Ishikawa (cell line): ENCODE measurements at regions not wholly inside any gene's neighbourhood (a gene's known extent, or its start where the extent isn't known, plus 50 kb on each side); places are given as distances from the start of the nearest gene placed in this dataset.

Source experiments
- CEBPB ChIP-seq: IDR thresholded peaks from 2 replicates; pipeline ENCODE4 v1.6.1; 2012
- EP300 ChIP-seq: IDR thresholded peaks from 2 replicates; pipeline ENCODE4 v1.6.1; 2012; ENCODE audit warnings: borderline replicate concordance
- FOXM1 ChIP-seq: IDR thresholded peaks from 2 replicates; pipeline ENCODE4 v1.6.1; 2012; ENCODE audit warnings: low read depth, borderline replicate concordance
- MAX ChIP-seq: IDR thresholded peaks from 2 replicates; pipeline ENCODE4 v1.6.1; 2012
- NFIC ChIP-seq: IDR thresholded peaks from 2 replicates; pipeline ENCODE4 v1.6.1; 2012
- RAD21 ChIP-seq: IDR thresholded peaks from 2 replicates; pipeline ENCODE4 v1.6.1; 2012; ENCODE audit warnings: low read depth
- TEAD4 ChIP-seq: IDR thresholded peaks from 2 replicates; pipeline ENCODE4 v1.6.1; 2012
- YY1 ChIP-seq: IDR thresholded peaks from 2 replicates; pipeline ENCODE4 v1.6.1; 2012; ENCODE audit warnings: low read depth
- ZBTB7A ChIP-seq: IDR thresholded peaks from 2 replicates; pipeline ENCODE4 v1.6.1; 2012; ENCODE audit warnings: low read depth
- TF ChIP-seq, protein P1 (sequence below): IDR thresholded peaks from 2 replicates; pipeline ENCODE4 v1.6.1; 2012; ENCODE audit warnings: low read depth, mild to moderate bottlenecking

DNA sequence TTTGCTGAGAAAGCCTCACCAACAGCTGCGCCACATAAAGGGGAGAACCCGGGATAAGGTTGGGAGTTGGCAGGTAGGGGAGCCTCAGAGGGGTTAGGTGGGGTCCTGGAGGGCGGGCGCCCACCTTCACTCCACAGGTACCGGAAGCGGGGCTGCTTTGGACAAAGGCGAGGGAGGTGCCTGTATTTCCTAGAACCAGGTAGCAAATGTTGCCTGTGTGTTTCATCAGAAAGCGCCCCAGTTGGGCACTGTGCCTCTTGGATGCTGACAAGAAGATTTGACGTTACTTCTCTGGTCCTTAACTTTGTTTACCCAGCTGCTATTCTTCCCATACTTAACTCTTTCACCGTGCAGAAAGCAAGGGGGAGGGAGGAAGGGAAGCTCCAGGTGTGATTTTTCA lies 278.9 kb downstream of the ZNF536 start:
- TF ChIP-seq RAD21 = no peak
- TF ChIP-seq CEBPB = no peak
- no peak for TF ChIP-seq EP300
- no peak for TF ChIP-seq TEAD4
- no peak for TF ChIP-seq MAX
- TF ChIP-seq YY1 = no peak
- no peak for TF ChIP-seq ZBTB7A
- TF ChIP-seq NFIC = no peak
- TF ChIP-seq FOXM1 = no peak
- TF ChIP-seq, protein P1, sequence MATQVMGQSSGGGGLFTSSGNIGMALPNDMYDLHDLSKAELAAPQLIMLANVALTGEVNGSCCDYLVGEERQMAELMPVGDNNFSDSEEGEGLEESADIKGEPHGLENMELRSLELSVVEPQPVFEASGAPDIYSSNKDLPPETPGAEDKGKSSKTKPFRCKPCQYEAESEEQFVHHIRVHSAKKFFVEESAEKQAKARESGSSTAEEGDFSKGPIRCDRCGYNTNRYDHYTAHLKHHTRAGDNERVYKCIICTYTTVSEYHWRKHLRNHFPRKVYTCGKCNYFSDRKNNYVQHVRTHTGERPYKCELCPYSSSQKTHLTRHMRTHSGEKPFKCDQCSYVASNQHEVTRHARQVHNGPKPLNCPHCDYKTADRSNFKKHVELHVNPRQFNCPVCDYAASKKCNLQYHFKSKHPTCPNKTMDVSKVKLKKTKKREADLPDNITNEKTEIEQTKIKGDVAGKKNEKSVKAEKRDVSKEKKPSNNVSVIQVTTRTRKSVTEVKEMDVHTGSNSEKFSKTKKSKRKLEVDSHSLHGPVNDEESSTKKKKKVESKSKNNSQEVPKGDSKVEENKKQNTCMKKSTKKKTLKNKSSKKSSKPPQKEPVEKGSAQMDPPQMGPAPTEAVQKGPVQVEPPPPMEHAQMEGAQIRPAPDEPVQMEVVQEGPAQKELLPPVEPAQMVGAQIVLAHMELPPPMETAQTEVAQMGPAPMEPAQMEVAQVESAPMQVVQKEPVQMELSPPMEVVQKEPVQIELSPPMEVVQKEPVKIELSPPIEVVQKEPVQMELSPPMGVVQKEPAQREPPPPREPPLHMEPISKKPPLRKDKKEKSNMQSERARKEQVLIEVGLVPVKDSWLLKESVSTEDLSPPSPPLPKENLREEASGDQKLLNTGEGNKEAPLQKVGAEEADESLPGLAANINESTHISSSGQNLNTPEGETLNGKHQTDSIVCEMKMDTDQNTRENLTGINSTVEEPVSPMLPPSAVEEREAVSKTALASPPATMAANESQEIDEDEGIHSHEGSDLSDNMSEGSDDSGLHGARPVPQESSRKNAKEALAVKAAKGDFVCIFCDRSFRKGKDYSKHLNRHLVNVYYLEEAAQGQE = no peak
